Colonic mucosa (tissue), 4 donors: ENCODE measurements at regions not wholly inside any gene's neighbourhood (a gene's known extent, or its start where the extent isn't known, plus 50 kb on each side); places are given as distances from the start of the nearest gene placed in this dataset.
A peak's percentile ranks its signal among the peaks of the same experiment; 100 is the strongest.

Experiments
- DNase-seq: peaks from one replicate; pipeline ENCODE4 v3.0.0-alpha.2; 2020
- H3K27ac ChIP-seq: fragments of 200-600 bp; one replicate; pipeline ENCODE4 v1.8.0; 2021
- H3K27me3 ChIP-seq: fragments of 200-600 bp; one replicate; pipeline ENCODE4 v1.8.0; 2021
- H3K36me3 ChIP-seq: fragments of 200-600 bp; one replicate; pipeline ENCODE4 v1.8.0; 2021
- H3K4me1 ChIP-seq: fragments of 200-600 bp; one replicate; pipeline ENCODE4 v1.8.0; 2021; ENCODE audit warnings: mild to moderate bottlenecking
- H3K4me3 ChIP-seq: fragments of 200-600 bp; one replicate; pipeline ENCODE4 v1.8.0; 2021
- H3K9ac ChIP-seq, 2 donors: one replicate each; pipeline ENCODE4 v1.7.0; 2013; ENCODE audit warnings: control low read depth in 2 of 2, low read depth in 2 of 2, low read length in 2 of 2
- H3K9me3 ChIP-seq: fragments of 200-600 bp; one replicate; pipeline ENCODE4 v1.8.0; 2021
- CTCF ChIP-seq: fragments of 200-600 bp; IDR thresholded peaks from one replicate; pipeline ENCODE4 v1.8.0; 2022; ENCODE audit warnings: antibody characterized with exemption, mild to moderate bottlenecking
- intact Hi-C: fragments of 100-400 bp; cut with DNase I; formaldehyde crosslinking; loops from one replicate; pipeline ENCODE4 v1.14.1; 2022
- donor health status: healthy.
- donor health status: DM: no; HTN: no; CAD: no.
- donor health status: DM: no; HTN: no; CAD: no.

GRCh38 chr20:22341508-22341907, 242.9 kb downstream of the FOXA2 start:
- Histone ChIP-seq H3K4me1 (no peaks in the 10 kb centered on the region), H3K36me3 (no peaks in the 10 kb centered on the region), H3K4me3 (no peak overlapping the region), H3K9me3 (no peaks in the 10 kb centered on the region), H3K27me3 (no peaks in the 10 kb centered on the region), H3K27ac (no peak overlapping the region), H3K9ac (no peak overlapping the region)
- no peak for DNase-seq
- intact Hi-C loops, result loop anchor here (5.0 kb wide), 2 partner anchors 41 to 631 kb away; no protein-coding TSS in a partner anchor
- no peak for TF ChIP-seq CTCF

- H3K9me3 ChIP-seq, result no peaks in the 10 kb centered on the region
- H3K4me3 ChIP-seq, result no peak overlapping the region
- no peak for TF ChIP-seq CTCF
- no peaks in the 10 kb centered on the region for H3K27me3 ChIP-seq
- H3K9ac ChIP-seq, result no peak overlapping the region
- intact Hi-C loops, result loop anchor here (2.0 to 5.0 kb wide), 4 partner anchors 42 to 632 kb away; no protein-coding TSS in a partner anchor
- H3K27ac ChIP-seq, result no peak overlapping the region
- H3K36me3 ChIP-seq, result no peaks in the 10 kb centered on the region
- DNase-seq, result no peak
- no peaks in the 10 kb centered on the region for H3K4me1 ChIP-seq
Observed at GRCh38 chr20:22339946-22340345, 244.4 kb downstream of the FOXA2 start.

- peak; percentile 78 for DNase-seq
- intact Hi-C loops, result loop anchor here (2.0 kb wide), 2 partner anchors 248 to 346 kb away; no protein-coding TSS in a partner anchor
Observed at GRCh38 chr20:22339091-22339881, 245.1 kb downstream of the FOXA2 start.

GRCh38 chr20:22338140-22338708, 246.1 kb downstream of the FOXA2 start:
- Histone ChIP-seq H3K27ac (no peak overlapping the region), H3K27me3 (no peaks in the 10 kb centered on the region), H3K36me3 (no peaks in the 10 kb centered on the region), H3K9ac (no peak overlapping the region), H3K4me3 (no peak overlapping the region), H3K4me1 (no peaks in the 10 kb centered on the region), H3K9me3 (no peaks in the 10 kb centered on the region)
- intact Hi-C loops, result loop anchor here (2.0 kb wide), 2 partner anchors 249 to 347 kb away; no protein-coding TSS in a partner anchor
- no peak for DNase-seq
- no peak for TF ChIP-seq CTCF

More at GRCh38 chr20:22339091-22339881, 245.1 kb downstream of the FOXA2 start:
- H3K27me3 ChIP-seq, result no peaks in the 10 kb centered on the region
- no peaks in the 10 kb centered on the region for H3K9me3 ChIP-seq
- H3K36me3 ChIP-seq, result no peaks in the 10 kb centered on the region
- H3K4me1 ChIP-seq, result no peaks in the 10 kb centered on the region
- H3K27ac ChIP-seq, result no peak overlapping the region
- no peak overlapping the region for H3K4me3 ChIP-seq
- H3K9ac ChIP-seq, result no peak overlapping the region
- TF ChIP-seq CTCF, result peak; percentile 66

- H3K27ac ChIP-seq, result no peak overlapping the region
- no peak overlapping the region for H3K9ac ChIP-seq
- peaks cover 4% of the 10 kb centered on the region for H3K27me3 ChIP-seq
- H3K4me3 ChIP-seq, result no peak overlapping the region
- TF ChIP-seq CTCF, result no peak
- H3K36me3 ChIP-seq, result no peaks in the 10 kb centered on the region
- intact Hi-C loops, result no loop called here
- DNase-seq, result no peak
- H3K9me3 ChIP-seq, result no peaks in the 10 kb centered on the region
- H3K4me1 ChIP-seq, result no peaks in the 10 kb centered on the region
Observed at GRCh38 chr20:22335210-22335609, 249.2 kb downstream of the FOXA2 start.
